Aorta (tissue), 5 donors: ENCODE measurements at regions not wholly inside any gene's neighbourhood (a gene's known extent, or its start where the extent isn't known, plus 50 kb on each side); places are given as distances from the start of the nearest gene placed in this dataset.

Experiments
- ATAC-seq: fragments of 200-7000 bp; cut with Tn5 transposase; one replicate; pipeline ENCODE4 v1.9.1; 2022; ENCODE audit warnings: moderate library complexity; ENCODE audit not compliant: low FRiP score
- DNase-seq, 2 donors: peaks; one replicate each; pipeline ENCODE4 v3.0.0-alpha.2; 2020
- H3K27ac ChIP-seq, 2 donors: one replicate each; pipeline ENCODE4 v1.5.1; 2013; ENCODE audit warnings: low read length in 2 of 2, mild to moderate bottlenecking in 2 of 2, moderate library complexity in 2 of 2, control low read depth in 1 of 2, inconsistent platforms in 1 of 2, low read depth in 1 of 2
- H3K27me3 ChIP-seq, 2 donors: one replicate each; pipeline ENCODE4 v1.6.1; 2013; ENCODE audit warnings: control low read depth in 1 of 2, low read length in 1 of 2, mild to moderate bottlenecking in 1 of 2, moderate library complexity in 1 of 2; ENCODE audit not compliant: insufficient read depth in 2 of 2, control insufficient read depth in 1 of 2
- H3K36me3 ChIP-seq, 2 donors: one replicate each; pipeline ENCODE4 v1.6.1; 2013; ENCODE audit warnings: control low read depth in 1 of 2, low read length in 1 of 2, mild to moderate bottlenecking in 1 of 2; ENCODE audit not compliant: insufficient read depth in 2 of 2, control insufficient read depth in 1 of 2
- H3K4me1 ChIP-seq, 2 donors: one replicate each; pipeline ENCODE4 v1.6.1; 2013; ENCODE audit warnings: low read length in 2 of 2, control low read depth in 1 of 2, mild to moderate bottlenecking in 1 of 2, moderate library complexity in 1 of 2; ENCODE audit not compliant: insufficient read depth in 2 of 2, control insufficient read depth in 1 of 2
- H3K4me3 ChIP-seq, 2 donors: one replicate each; pipeline ENCODE4 v1.5.1; 2013; ENCODE audit warnings: low read length in 2 of 2, control low read depth in 1 of 2, mild to moderate bottlenecking in 1 of 2
- H3K9me3 ChIP-seq: one replicate; pipeline ENCODE4 v1.6.1; 2013; ENCODE audit warnings: mild to moderate bottlenecking, low read length; ENCODE audit not compliant: control insufficient read depth
- WGBS, 2 donors: extraction: QIAGEN DNeasy Blood & Tissue Kit; methylation state at CpG; one replicate each; pipeline ENCODE4 v1.1.7; 2013; 5-methylcytosine and 5-hydroxymethylcytosine counted together
- intact Hi-C, 2 donors: fragments of 100-400 bp; cut with DNase I; formaldehyde crosslinking; loops; one replicate each; pipeline versions ENCODE4 v1.14.2 to v1.15.0; 2022
- donor health status: healthy with polysubstance abuse.
- donor health status: Bipolar disorder and iron deficiency.
- donor health status: DM: no; HTN: no; CAD: no.
- donor health status: DM: no; HTN: no; CAD: no.
- donor health status: DM: yes; HTN: yes; CAD: no.

GRCh38 chr6:119686644-119687043 lies 337.1 kb upstream of the MAN1A1 start:
- Histone ChIP-seq H3K4me3 (no peak overlapping the region), H3K4me1 (no peaks in the 10 kb centered on the region), H3K9me3 (no peaks in the 10 kb centered on the region), H3K27me3 (no peaks in the 10 kb centered on the region), H3K36me3 (no peaks in the 10 kb centered on the region), H3K27ac (no peak overlapping the region)
- intact Hi-C loops: no loop called here
- no peak for ATAC-seq
- no peak for DNase-seq
- WGBS, 2 donors: 60 to 63% methylated on average over 1 of the region's 1 CpG

GRCh38 chr6:119686240-119686639 lies 336.7 kb upstream of the MAN1A1 start:
- Histone ChIP-seq H3K4me3 (no peak overlapping the region), H3K27me3 (no peaks in the 10 kb centered on the region), H3K27ac (no peak overlapping the region), H3K4me1 (no peaks in the 10 kb centered on the region), H3K36me3 (no peaks in the 10 kb centered on the region), H3K9me3 (no peaks in the 10 kb centered on the region)
- ATAC-seq (no peak), DNase-seq (no peak)
- intact Hi-C loops: no loop called here

DNA sequence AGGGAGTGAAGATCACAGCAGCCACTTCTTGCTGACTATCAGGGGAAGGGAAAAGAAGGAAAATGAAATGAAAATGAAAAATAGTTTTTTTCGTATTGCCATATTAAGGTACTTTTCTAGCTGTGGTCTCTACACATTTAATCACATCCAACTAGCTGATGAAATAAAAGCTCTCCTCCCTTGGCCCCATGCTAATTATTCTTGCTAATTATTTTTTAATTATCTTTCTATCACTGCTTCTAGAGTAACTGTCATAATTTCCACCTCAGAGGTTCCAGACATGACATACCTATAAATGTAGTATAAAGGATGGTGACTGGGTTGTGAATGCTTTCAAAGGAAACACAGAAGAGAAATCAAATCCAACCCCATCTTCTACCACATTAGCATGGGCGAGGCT lies 334.1 kb upstream of the MAN1A1 start:
- intact Hi-C loops: no loop called here
- DNase-seq (no peak), ATAC-seq (no peak)
- no peaks in the 10 kb centered on the region for H3K4me1 ChIP-seq
- H3K36me3 ChIP-seq: no peaks in the 10 kb centered on the region
- H3K27me3 ChIP-seq: no peaks in the 10 kb centered on the region
- WGBS, 2 donors: 83 to 85% methylated on average over 2 of the region's 2 CpGs
- no peaks in the 10 kb centered on the region for H3K9me3 ChIP-seq
- H3K27ac ChIP-seq: no peak overlapping the region
- no peak overlapping the region for H3K4me3 ChIP-seq

GRCh38 chr6:119683031-119683430 lies 333.5 kb upstream of the MAN1A1 start:
- DNase-seq: no peak
- intact Hi-C loops: no loop called here
- Histone ChIP-seq H3K4me1 (no peaks in the 10 kb centered on the region), H3K4me3 (no peak overlapping the region), H3K27me3 (no peaks in the 10 kb centered on the region), H3K36me3 (no peaks in the 10 kb centered on the region), H3K9me3 (no peaks in the 10 kb centered on the region), H3K27ac (no peak overlapping the region)
- no peak for ATAC-seq
- WGBS, 2 donors: 40 to 46% methylated on average over 2 of the region's 2 CpGs

GRCh38 chr6:119678961-119679360 lies 329.4 kb upstream of the MAN1A1 start:
- DNase-seq: no peak
- 82 to 84% methylated on average over 3 of the region's 3 CpGs for WGBS, 2 donors
- no peaks in the 10 kb centered on the region for H3K4me1 ChIP-seq
- peaks cover 0 to 2% of the 10 kb centered on the region in 2 donors for H3K27me3 ChIP-seq
- intact Hi-C loops: no loop called here
- no peaks in the 10 kb centered on the region for H3K9me3 ChIP-seq
- no peak for ATAC-seq
- no peaks in the 10 kb centered on the region for H3K36me3 ChIP-seq
- H3K27ac ChIP-seq: no peak overlapping the region
- no peak overlapping the region for H3K4me3 ChIP-seq

GRCh38 chr6:119677384-119677783 lies 327.8 kb upstream of the MAN1A1 start:
- 7 to 24% methylated on average over 2 of the region's 2 CpGs for WGBS, 2 donors
- ATAC-seq (no peak), DNase-seq (no peak)
- Histone ChIP-seq H3K9me3 (no peaks in the 10 kb centered on the region), H3K27me3 (peaks cover 0 to 2% of the 10 kb centered on the region in 2 donors), H3K27ac (no peak overlapping the region), H3K4me1 (no peaks in the 10 kb centered on the region), H3K4me3 (no peak overlapping the region), H3K36me3 (no peaks in the 10 kb centered on the region)
- intact Hi-C loops: no loop called here

GRCh38 chr6:119676961-119677360 lies 327.4 kb upstream of the MAN1A1 start:
- Histone ChIP-seq H3K4me1 (no peaks in the 10 kb centered on the region), H3K4me3 (no peak overlapping the region), H3K36me3 (no peaks in the 10 kb centered on the region), H3K27me3 (peaks cover 0 to 2% of the 10 kb centered on the region in 2 donors), H3K27ac (no peak overlapping the region), H3K9me3 (no peaks in the 10 kb centered on the region)
- ATAC-seq (no peak), DNase-seq (no peak)
- WGBS, 2 donors: 50 to 59% methylated on average over 4 of the region's 4 CpGs
- intact Hi-C loops: no loop called here

GRCh38 chr6:119676230-119676629 lies 326.7 kb upstream of the MAN1A1 start:
- Histone ChIP-seq H3K4me1 (no peaks in the 10 kb centered on the region), H3K9me3 (no peaks in the 10 kb centered on the region), H3K27ac (no peak overlapping the region), H3K4me3 (no peak overlapping the region), H3K27me3 (peaks cover 0 to 2% of the 10 kb centered on the region in 2 donors), H3K36me3 (no peaks in the 10 kb centered on the region)
- ATAC-seq (no peak), DNase-seq (no peak)
- intact Hi-C loops: no loop called here
- 75 to 80% methylated on average over 1 of the region's 1 CpG for WGBS, 2 donors

- intact Hi-C loops: no loop called here
- H3K4me3 ChIP-seq: no peak overlapping the region
- ATAC-seq: no peak
Measured at GRCh38 chr6:119673741-119674140, 324.2 kb upstream of the MAN1A1 start.

More at GRCh38 chr6:119673741-119674140, 324.2 kb upstream of the MAN1A1 start:
- H3K36me3 ChIP-seq: no peaks in the 10 kb centered on the region
- peaks cover 0 to 2% of the 10 kb centered on the region in 2 donors for H3K27me3 ChIP-seq
- DNase-seq: no peak
- no peaks in the 10 kb centered on the region for H3K9me3 ChIP-seq
- no peaks in the 10 kb centered on the region for H3K4me1 ChIP-seq
- H3K27ac ChIP-seq: no peak overlapping the region
